Activated T-cell treated with anti-CD3 and anti-CD28 coated beads, Interleukin-2, amount 50 U/mL, for 1 hour (primary cell): ENCODE measurements at regions not wholly inside any gene's neighbourhood (a gene's known extent, or its start where the extent isn't known, plus 50 kb on each side); places are given as distances from the start of the nearest gene placed in this dataset.
"Not testable (repeated sequence)": the region's sequence is repeated elsewhere in the genome, so short reads cannot be mapped to it uniquely, and the experiment has no call there.

Source experiments
- DNase-seq: peaks from one replicate; pipeline ENCODE4 v3.0.0-alpha.2; 2020

- not testable (repeated sequence) for DNase-seq
Measured at GRCh38 chr13:70981219-70981618, 873.0 kb upstream of the KLHL1 start.

DNA sequence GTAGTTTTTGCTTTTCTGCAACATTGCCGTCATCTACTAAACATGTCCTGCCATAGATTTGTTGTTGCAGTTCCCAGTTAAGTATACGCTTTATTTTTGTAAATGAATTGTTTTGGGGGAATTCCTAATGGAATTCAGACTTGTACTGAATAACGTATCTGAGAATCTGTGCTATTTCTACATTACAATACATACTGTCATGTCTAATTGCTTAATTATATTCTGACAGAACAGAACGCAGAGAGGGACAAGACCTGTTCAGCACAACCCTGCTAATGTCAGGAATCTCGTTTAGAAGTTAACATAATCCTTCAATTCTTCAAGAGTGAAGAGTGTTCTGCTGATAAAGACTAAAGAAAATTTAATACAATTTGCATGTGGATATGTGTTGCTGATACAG is 861.1 kb upstream of the KLHL1 start:
- DNase-seq, result no peak

DNA sequence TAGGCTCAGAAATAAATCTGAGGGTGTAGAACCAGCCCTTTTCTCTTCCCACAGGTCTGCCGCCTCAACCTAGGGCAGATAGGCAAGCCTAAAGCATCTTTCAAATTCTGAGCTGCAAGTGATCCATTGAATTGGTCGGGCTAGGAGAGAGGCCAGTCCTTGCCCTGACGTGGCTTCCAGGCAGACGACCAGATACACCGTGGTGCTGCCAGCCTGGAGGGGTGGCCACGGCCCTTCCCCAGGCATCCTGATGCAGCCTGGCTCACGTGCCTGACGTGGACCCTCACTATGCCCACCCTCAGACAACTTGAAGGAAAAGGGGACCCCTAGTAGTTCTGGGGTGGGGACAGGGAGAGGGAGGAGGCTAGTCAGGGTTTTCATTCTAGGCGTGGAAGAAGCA is 859.3 kb upstream of the KLHL1 start:
- DNase-seq, result no peak

DNA sequence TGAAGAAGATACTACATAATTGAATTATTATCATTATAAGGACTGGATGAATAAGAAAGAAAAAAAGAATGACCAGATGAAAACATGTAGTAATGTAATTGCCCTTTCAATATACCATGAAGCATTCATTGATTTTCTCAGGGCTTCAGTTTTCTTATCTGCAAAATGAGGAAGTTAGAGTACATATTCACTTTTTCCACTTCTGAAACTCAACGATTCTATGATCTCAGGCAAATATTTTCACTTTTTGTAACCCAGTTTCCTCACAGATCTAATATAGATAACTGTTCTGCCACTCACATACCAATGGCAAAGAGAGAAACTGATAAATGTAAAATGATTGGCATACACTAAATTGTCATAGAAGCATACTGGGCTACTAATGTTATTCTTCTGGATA is 856.6 kb upstream of the KLHL1 start:
- no peak for DNase-seq

- no peak for DNase-seq
Measured at GRCh38 chr13:70964124-70964523, 855.9 kb upstream of the KLHL1 start.

- no peak for DNase-seq
Measured at GRCh38 chr13:70960841-70961443, 852.7 kb upstream of the KLHL1 start.

GRCh38 chr13:70959035-70959775 is 851.0 kb upstream of the KLHL1 start:
- DNase-seq, result no peak

DNA sequence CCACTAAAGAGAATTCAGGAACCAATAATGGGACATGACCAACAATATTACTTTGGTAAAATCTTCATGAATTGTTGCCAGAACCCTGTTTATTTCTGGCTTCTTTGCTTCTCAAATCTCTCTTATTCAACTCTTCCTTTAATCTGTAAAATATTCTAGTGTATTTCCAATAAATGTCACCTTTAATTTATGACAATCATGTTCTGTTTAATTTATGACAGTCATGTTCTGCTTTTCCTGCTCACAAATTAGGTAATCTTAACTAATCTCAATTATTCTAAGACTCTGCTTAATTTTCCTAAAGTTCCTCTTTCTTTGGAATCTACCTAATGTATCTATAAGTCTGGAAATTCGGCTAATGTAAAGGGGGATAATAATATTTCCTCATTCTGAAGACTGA is 847.6 kb upstream of the KLHL1 start:
- no peak for DNase-seq

GRCh38 chr13:70950664-70951063 is 842.4 kb upstream of the KLHL1 start:
- no peak for DNase-seq

- no peak for DNase-seq
Measured at GRCh38 chr13:70945506-70945905, 837.3 kb upstream of the KLHL1 start.

- DNase-seq, result no peak
Measured at GRCh38 chr13:70941454-70941853, 833.2 kb upstream of the KLHL1 start.

GRCh38 chr13:70938462-70938861 is 830.2 kb upstream of the KLHL1 start:
- DNase-seq, result no peak

- no peak for DNase-seq
Measured at GRCh38 chr13:70932511-70932910, 824.3 kb upstream of the KLHL1 start.

- DNase-seq, result no peak
Measured at GRCh38 chr13:70923863-70924752, 815.9 kb upstream of the KLHL1 start.

DNA sequence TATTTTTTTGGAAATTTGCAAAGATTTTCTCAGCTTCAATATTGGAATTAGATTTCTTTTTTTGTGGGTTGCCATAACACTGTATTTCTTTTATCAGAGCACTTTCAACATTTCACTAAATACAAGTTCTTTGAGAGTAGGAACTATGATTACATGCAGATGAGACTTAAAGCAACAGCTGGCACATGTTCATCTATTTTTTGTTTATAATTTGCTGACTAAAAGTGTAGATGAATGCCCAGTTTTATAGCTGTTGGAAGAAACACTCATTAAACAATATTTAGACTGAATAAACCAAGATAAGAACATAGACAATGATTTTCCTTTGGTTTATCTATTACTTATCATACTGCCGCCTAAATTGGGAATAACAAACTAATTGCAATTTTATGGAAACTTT is 803.0 kb upstream of the KLHL1 start:
- DNase-seq, result no peak

GRCh38 chr13:70908795-70909194 is 800.5 kb upstream of the KLHL1 start:
- DNase-seq, result no peak

GRCh38 chr13:70905035-70905434 is 796.8 kb upstream of the KLHL1 start:
- DNase-seq, result no peak

DNA sequence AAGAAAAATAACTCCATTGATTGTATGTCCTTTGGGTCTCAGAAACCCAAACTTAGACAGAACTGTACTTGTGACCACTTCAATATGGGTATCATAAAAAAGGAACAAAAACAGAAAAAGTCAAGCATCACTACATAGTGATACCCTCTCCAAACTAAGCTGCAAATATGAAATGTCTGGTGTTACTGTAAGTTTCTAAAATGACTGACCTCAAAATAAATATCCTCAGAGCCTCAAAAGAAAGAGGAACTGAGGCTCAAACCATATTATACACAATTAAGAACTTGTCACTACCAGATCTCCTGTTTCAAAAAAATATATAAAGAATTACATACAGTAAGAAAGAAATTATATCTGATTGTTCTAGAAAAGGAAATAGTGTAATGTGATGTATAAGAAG is 787.9 kb upstream of the KLHL1 start:
- DNase-seq, result no peak

DNA sequence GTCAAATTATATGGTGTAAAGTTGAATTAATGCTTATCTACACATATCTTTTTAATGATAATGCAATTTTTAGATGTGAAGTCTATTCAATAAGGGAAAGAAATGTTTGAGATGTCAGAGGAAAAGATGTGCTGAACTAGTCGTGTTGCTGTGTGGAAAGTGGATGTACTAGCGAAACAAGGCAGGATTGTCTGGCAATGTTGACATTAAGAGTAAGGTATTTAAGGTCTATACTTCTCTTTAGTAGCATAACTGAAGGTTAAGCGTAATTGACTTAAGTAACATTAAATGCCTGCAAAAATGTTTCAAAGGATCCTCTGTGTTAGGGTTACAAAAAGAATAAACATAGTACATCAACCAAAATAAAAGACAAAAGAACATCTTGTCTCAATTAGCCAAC is 787.3 kb upstream of the KLHL1 start:
- DNase-seq, result no peak

DNA sequence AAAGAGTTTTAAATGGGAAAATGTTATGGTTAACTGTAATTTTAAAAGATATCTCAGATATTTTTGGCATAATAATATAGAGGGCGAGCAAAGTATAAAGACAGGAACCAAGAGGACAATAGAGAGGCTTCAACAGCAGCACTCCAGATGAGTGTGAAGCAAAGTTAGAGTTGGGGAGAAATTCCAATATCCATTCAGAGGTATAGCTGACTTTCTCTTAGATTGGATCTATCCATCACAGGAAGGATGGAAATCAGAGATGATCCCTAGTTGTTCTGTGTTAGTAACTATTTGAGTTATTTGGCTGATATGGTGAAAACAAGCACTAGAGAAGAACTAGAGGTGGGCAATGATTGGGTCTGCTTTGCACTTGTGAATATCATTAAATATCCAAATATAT is 786.0 kb upstream of the KLHL1 start:
- no peak for DNase-seq

DNA sequence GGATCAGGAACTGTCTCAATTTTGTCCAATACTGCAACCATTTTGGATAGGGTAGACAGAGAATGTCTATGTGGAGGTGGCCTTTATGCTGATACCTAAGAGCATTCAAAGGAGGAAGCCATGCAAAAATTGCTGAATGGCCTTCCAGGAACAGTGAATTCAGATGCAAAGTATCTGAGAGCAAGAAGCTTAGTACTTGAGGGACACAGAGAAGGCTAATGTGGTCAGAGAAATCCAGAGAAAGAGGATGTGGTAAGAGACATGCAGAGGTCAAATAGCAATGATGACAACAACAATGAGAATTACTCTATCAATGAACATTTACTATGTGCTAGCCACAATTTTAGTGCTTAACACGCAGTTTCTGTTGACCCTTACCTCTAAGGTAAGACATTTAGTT is 785.6 kb upstream of the KLHL1 start:
- DNase-seq, result no peak

DNA sequence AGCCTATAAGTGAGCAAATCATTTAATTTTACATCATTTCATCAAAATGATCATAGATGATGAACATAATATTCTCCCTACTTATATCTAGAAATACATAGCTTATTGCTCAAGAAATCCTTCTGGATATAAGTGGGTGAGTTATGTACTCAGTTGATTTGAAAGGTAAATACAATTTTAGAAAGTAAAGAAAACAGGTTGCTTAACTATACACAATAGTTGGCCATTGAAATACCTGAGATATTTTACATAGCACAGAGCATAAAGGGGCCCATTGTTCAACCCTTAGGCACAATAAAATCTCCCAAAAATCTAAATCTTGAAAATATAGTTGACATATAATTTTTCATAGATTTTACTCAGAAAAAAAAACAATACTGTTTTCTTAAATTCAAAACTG is 782.0 kb upstream of the KLHL1 start:
- no peak for DNase-seq

GRCh38 chr13:70889163-70889562 is 780.9 kb upstream of the KLHL1 start:
- DNase-seq, result no peak

GRCh38 chr13:70884196-70884595 is 775.9 kb upstream of the KLHL1 start:
- no peak for DNase-seq
